ENCODE measurements at regions not wholly inside any gene's neighbourhood (a gene's known extent, or its start where the extent isn't known, plus 50 kb on each side); places are given as distances from the start of the nearest gene placed in this dataset.

DNA sequence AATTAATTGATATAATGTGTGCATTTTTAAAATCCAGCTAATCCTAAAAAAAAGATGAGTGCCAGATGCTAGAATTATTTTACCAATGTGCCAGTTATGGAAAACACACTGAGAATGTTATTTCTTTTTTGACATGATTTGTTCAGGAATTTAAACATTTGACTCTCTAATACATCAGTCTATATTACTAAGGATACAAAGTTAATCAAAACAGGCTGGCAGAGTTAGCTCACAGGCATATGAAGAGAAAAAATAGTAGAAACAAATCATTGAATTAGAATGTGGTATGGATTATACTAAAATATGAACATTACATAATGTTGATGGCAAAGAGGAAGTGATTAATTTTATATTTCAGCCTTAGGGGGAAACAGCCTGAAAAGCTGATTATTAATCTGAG is 368.3 kb upstream of the GJE1 start:
- Histone ChIP-seq H3K9me2 (replicated peaks; ENCODE audit: insufficient read depth, low read length) (no peaks in the 10 kb centered on the region), H3K9me3 (replicated peaks; ENCODE audit: insufficient read depth, low read length) (no peaks in the 10 kb centered on the region), H3K79me2 (ENCODE audit: low read length) (no peaks in the 10 kb centered on the region), H3K27ac (ENCODE audit: low read length) (no peak overlapping the region), H3F3A (ENCODE audit: insufficient read depth, low read length) (no peaks in the 10 kb centered on the region), H3K27me3 (replicated peaks; ENCODE audit: insufficient read depth, low read length) (no peaks in the 10 kb centered on the region), H2AFZ (ENCODE audit: low read length) (no peak overlapping the region), H3K4me3 (ENCODE audit: low read length) (no peak overlapping the region), H3K9ac (ENCODE audit: low read length) (no peak overlapping the region), H3K4me1 (ENCODE audit: low read length) (no peaks in the 10 kb centered on the region), H3K4me2 (ENCODE audit: low read depth, low read length) (no peak overlapping the region), H3K36me3 (replicated peaks; ENCODE audit: insufficient read depth, low read length) (no peaks in the 10 kb centered on the region), H4K20me1 (ENCODE audit: insufficient read depth, low read length) (no peaks in the 10 kb centered on the region)
- TF ChIP-seq EZH2phosphoT487 (IDR thresholded peaks at IDR 0.05; ENCODE audit: low read length) = no peak
- TF ChIP-seq EZH2 (optimal IDR thresholded peaks at IDR 0.05; ENCODE audit: low read depth, low read length) = no peak
- TF ChIP-seq, protein P1, sequence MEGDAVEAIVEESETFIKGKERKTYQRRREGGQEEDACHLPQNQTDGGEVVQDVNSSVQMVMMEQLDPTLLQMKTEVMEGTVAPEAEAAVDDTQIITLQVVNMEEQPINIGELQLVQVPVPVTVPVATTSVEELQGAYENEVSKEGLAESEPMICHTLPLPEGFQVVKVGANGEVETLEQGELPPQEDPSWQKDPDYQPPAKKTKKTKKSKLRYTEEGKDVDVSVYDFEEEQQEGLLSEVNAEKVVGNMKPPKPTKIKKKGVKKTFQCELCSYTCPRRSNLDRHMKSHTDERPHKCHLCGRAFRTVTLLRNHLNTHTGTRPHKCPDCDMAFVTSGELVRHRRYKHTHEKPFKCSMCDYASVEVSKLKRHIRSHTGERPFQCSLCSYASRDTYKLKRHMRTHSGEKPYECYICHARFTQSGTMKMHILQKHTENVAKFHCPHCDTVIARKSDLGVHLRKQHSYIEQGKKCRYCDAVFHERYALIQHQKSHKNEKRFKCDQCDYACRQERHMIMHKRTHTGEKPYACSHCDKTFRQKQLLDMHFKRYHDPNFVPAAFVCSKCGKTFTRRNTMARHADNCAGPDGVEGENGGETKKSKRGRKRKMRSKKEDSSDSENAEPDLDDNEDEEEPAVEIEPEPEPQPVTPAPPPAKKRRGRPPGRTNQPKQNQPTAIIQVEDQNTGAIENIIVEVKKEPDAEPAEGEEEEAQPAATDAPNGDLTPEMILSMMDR (IDR thresholded peaks at IDR 0.05; ENCODE audit: low read length) = no peak
- no peak for DNase-seq

DNA sequence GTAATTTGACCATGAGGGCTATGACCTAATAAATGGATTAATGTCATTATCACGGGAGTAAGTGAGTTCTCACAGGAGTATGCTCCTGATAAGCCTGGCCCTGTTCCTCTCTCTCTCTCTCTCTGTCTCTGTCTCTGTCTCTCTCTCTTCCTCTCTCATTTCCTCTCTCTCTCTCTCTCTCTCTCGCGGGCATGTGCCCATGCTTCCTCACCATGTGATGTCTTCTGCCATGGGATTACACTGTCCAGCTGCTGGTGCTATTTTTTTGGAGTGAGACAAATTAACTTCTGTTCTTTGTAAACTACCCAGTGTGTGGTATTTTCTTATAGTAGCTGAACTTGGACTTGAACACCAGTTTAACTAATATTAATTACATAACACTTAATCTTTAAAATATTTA is 374.3 kb upstream of the GJE1 start:
- H3K27me3 ChIP-seq (replicated peaks; ENCODE audit: insufficient read depth, low read length) = no peaks in the 10 kb centered on the region
- no peak overlapping the region for H3K4me2 ChIP-seq (ENCODE audit: low read depth, low read length)
- H3K27ac ChIP-seq (ENCODE audit: low read length) = no peak overlapping the region
- H4K20me1 ChIP-seq (ENCODE audit: insufficient read depth, low read length) = no peaks in the 10 kb centered on the region
- no peaks in the 10 kb centered on the region for H3F3A ChIP-seq (ENCODE audit: insufficient read depth, low read length)
- H3K9ac ChIP-seq (ENCODE audit: low read length) = no peak overlapping the region
- H3K4me1 ChIP-seq (ENCODE audit: low read length) = no peaks in the 10 kb centered on the region
- H3K79me2 ChIP-seq (ENCODE audit: low read length) = no peaks in the 10 kb centered on the region
- no peaks in the 10 kb centered on the region for H3K9me3 ChIP-seq (replicated peaks; ENCODE audit: insufficient read depth, low read length)
- H3K9me2 ChIP-seq (replicated peaks; ENCODE audit: insufficient read depth, low read length) = no peaks in the 10 kb centered on the region
- H3K4me3 ChIP-seq (ENCODE audit: low read length) = no peak overlapping the region
- H3K36me3 ChIP-seq (replicated peaks; ENCODE audit: insufficient read depth, low read length) = no peaks in the 10 kb centered on the region
- DNase-seq = no peak
- no peak for TF ChIP-seq EZH2 (optimal IDR thresholded peaks at IDR 0.05; ENCODE audit: low read depth, low read length)
- no peak for TF ChIP-seq EZH2phosphoT487 (IDR thresholded peaks at IDR 0.05; ENCODE audit: low read length)
- TF ChIP-seq, protein P1 (IDR thresholded peaks at IDR 0.05; ENCODE audit: low read length) = no peak
- H2AFZ ChIP-seq (ENCODE audit: low read length) = no peak overlapping the region

DNA sequence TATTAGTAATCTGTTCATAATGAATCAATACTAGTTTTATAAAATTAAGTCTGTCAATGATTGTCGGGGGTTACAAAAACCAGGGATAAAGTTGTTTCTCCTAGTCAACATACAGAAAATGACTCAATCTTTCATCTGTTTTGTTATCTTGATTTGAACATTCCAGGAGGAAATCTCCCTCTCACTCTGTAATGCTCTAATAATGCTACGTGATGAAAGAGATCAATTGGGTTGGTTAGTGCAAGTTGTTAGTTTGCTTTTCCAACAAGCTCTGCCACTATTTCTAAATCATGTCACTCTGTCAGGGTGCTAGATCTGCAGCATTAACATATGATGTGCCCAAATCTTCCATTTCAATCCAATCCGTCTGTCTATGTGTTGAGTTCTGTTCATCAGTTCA is 379.5 kb upstream of the GJE1 start:
- no peaks in the 10 kb centered on the region for H3K79me2 ChIP-seq (ENCODE audit: low read length)
- no peaks in the 10 kb centered on the region for H3K27me3 ChIP-seq (replicated peaks; ENCODE audit: insufficient read depth, low read length)
- H3K9ac ChIP-seq (ENCODE audit: low read length) = no peak overlapping the region
- H2AFZ ChIP-seq (ENCODE audit: low read length) = no peak overlapping the region
- H3K4me1 ChIP-seq (ENCODE audit: low read length) = peaks cover 13% of the 10 kb centered on the region
- H3K36me3 ChIP-seq (replicated peaks; ENCODE audit: insufficient read depth, low read length) = no peaks in the 10 kb centered on the region
- no peaks in the 10 kb centered on the region for H3F3A ChIP-seq (ENCODE audit: insufficient read depth, low read length)
- peak overlapping the region; percentile 28; the same call in 1 of the 2 replicates for H3K27ac ChIP-seq (ENCODE audit: low read length)
- TF ChIP-seq EZH2 (optimal IDR thresholded peaks at IDR 0.05; ENCODE audit: low read depth, low read length) = no peak
- TF ChIP-seq EZH2phosphoT487 (IDR thresholded peaks at IDR 0.05; ENCODE audit: low read length) = no peak
- TF ChIP-seq, protein P1 (IDR thresholded peaks at IDR 0.05; ENCODE audit: low read length) = no peak
- peak overlapping the region; percentile 31; the same call in 1 of the 2 replicates for H3K4me2 ChIP-seq (ENCODE audit: low read depth, low read length)
- no peak overlapping the region for H3K4me3 ChIP-seq (ENCODE audit: low read length)
- H3K9me3 ChIP-seq (replicated peaks; ENCODE audit: insufficient read depth, low read length) = no peaks in the 10 kb centered on the region
- H3K9me2 ChIP-seq (replicated peaks; ENCODE audit: insufficient read depth, low read length) = no peaks in the 10 kb centered on the region
- no peaks in the 10 kb centered on the region for H4K20me1 ChIP-seq (ENCODE audit: insufficient read depth, low read length)
- no peak for DNase-seq
